ENCODE measurements at regions not wholly inside any gene's neighbourhood (a gene's known extent, or its start where the extent isn't known, plus 50 kb on each side); places are given as distances from the start of the nearest gene placed in this dataset.

- 88 to 90% (median 88%) methylated on average over 8 of the region's 8 CpGs for WGBS, 4 donors
- Histone ChIP-seq H3K27me3 (no peaks in the 10 kb centered on the region), H3K36me3 (no peaks in the 10 kb centered on the region), H3K9me3 (peaks cover 0 to 3% (median 0%) of the 10 kb centered on the region in 12 donors), H3K4me3 (no peak overlapping the region), H3K4me1 (no peaks in the 10 kb centered on the region), H3K27ac (no peak overlapping the region)
- ATAC-seq (no peak), DNase-seq (no peak)
- intact Hi-C loops (cut with DNase I), result no loop called here
- no peak for TF ChIP-seq POLR2A (IDR thresholded peaks at IDR 0.05)
Observed at GRCh38 chr13:34777089-34777913, 164.8 kb upstream of the NBEA start.

GRCh38 chr13:34777914-34778303 lies 164.2 kb upstream of the NBEA start:
- DNase-seq (no peak), ATAC-seq (peak in 2 of 4 donors; percentile 65 to 80)
- Histone ChIP-seq H3K9me3 (peaks cover 0 to 8% (median 4%) of the 10 kb centered on the region in 12 donors), H3K27ac (no peak overlapping the region), H3K4me3 (no peak overlapping the region), H3K27me3 (no peaks in the 10 kb centered on the region), H3K4me1 (no peaks in the 10 kb centered on the region), H3K36me3 (no peaks in the 10 kb centered on the region)
- intact Hi-C loops (cut with DNase I), result no loop called here
- TF ChIP-seq POLR2A (IDR thresholded peaks at IDR 0.05), result no peak
- TF ChIP-seq, protein P1, sequence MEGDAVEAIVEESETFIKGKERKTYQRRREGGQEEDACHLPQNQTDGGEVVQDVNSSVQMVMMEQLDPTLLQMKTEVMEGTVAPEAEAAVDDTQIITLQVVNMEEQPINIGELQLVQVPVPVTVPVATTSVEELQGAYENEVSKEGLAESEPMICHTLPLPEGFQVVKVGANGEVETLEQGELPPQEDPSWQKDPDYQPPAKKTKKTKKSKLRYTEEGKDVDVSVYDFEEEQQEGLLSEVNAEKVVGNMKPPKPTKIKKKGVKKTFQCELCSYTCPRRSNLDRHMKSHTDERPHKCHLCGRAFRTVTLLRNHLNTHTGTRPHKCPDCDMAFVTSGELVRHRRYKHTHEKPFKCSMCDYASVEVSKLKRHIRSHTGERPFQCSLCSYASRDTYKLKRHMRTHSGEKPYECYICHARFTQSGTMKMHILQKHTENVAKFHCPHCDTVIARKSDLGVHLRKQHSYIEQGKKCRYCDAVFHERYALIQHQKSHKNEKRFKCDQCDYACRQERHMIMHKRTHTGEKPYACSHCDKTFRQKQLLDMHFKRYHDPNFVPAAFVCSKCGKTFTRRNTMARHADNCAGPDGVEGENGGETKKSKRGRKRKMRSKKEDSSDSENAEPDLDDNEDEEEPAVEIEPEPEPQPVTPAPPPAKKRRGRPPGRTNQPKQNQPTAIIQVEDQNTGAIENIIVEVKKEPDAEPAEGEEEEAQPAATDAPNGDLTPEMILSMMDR (IDR thresholded peaks at IDR 0.05), result no peak
- WGBS, 4 donors, result 58 to 74% (median 68%) methylated on average over 5 of the region's 5 CpGs

GRCh38 chr13:34779171-34779570 lies 162.9 kb upstream of the NBEA start:
- no peaks in the 10 kb centered on the region for H3K27me3 ChIP-seq
- no peak for ATAC-seq
- 53 to 72% (median 61%) methylated on average over 6 of the region's 6 CpGs for WGBS, 4 donors

GRCh38 chr13:34793301-34793700 lies 148.8 kb upstream of the NBEA start:
- TF ChIP-seq POLR2A (IDR thresholded peaks at IDR 0.05), result no peak
- TF ChIP-seq, protein P1 (IDR thresholded peaks at IDR 0.05), result no peak
- no peak overlapping the region for H3K27ac ChIP-seq
- H3K4me3 ChIP-seq, result no peak overlapping the region
- no peaks in the 10 kb centered on the region for H3K4me1 ChIP-seq
- 88 to 95% (median 92%) methylated on average over 2 of the region's 2 CpGs for WGBS, 4 donors
- DNase-seq (no peak), ATAC-seq (no peak)
- no peaks in the 10 kb centered on the region for H3K27me3 ChIP-seq
- peaks cover 0 to 25% (median 11%) of the 10 kb centered on the region in 12 donors for H3K9me3 ChIP-seq
- intact Hi-C loops (cut with DNase I), result no loop called here
- no peaks in the 10 kb centered on the region for H3K36me3 ChIP-seq

More at GRCh38 chr13:34779171-34779570, 162.9 kb upstream of the NBEA start:
- Histone ChIP-seq H3K4me3 (no peak overlapping the region), H3K27ac (no peak overlapping the region), H3K9me3 (peaks cover 0 to 19% (median 6%) of the 10 kb centered on the region in 12 donors), H3K4me1 (no peaks in the 10 kb centered on the region), H3K36me3 (no peaks in the 10 kb centered on the region)
- DNase-seq, result no peak
- intact Hi-C loops (cut with DNase I), result no loop called here
- TF ChIP-seq POLR2A (IDR thresholded peaks at IDR 0.05), result no peak
- TF ChIP-seq, protein P1 (IDR thresholded peaks at IDR 0.05), result peak in 5 of 12 donors; percentile 9 to 31 (median 15)

Data from heart left ventricle (tissue), 16 donors.